ENCODE measurements at regions not wholly inside any gene's neighbourhood (a gene's known extent, or its start where the extent isn't known, plus 50 kb on each side); places are given as distances from the start of the nearest gene placed in this dataset.

DNA sequence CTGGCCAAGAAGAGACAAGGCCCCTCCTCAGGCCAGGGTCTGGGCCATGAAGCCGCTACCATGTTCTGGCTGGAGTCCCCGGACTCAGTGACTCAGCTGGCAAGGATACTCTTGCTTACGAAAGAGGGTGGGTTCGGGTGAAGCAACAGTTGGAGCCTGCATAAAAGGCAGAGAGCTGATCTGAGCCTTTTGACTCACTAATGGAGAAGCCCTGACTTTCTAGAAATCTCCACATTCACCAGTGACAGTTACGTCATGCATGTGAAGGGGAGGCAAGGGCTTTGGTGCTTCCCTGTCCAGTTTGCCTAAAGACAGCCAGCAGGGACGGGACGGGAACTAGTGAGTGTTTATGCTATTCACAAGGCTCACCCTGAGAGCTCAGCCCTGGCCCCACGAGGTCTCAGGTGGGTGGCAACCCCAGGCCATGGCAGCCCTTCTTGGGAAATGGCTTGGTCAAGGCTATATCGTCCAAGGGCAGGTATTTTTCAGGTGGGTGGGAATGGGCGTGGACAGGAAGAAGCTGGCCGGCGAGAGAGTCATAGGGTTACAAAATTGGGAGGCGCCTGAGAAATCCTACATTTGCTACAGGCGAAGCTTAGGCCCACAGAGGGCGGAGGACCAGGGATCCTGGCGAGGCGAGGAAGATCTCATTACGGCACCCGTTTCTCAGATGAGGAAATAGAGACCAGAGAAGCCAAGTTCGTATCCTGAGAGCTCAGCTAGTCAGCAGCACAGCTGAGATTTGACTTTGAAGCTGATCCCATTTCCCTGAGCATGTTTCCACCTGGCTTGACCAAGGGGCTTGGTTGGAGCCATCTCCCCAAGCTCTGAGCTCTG lies 314.6 kb downstream of the BCL11B start:
- no peak for FAIRE-seq

DNA sequence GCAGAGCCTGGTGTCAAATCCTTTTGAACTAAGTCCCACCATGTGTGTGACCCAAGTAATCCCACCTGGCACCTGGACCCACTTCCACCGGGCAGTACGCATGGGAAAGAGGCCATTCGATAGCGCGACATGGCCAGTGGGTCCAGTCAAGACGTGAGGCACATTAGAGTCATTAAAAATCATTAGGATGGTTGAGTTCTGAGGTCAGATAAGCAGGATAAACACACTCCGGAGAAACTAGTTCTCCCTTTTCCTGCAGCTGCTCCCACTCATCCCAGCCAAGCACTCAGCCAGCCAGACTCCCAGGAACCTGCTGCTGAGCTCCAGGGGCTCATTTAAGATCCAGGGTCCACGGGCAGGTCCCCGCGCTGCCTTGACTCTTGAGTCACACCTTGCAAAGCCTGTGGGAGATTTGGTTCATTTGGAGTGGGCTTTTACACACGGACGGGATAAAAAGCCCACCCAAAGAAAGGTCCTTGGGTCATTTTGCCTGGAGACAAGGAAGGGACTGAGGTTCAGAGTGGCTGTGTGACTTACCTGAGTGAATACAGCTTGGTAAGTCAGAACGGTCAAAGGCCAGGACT lies 313.9 kb downstream of the BCL11B start:
- no peak for FAIRE-seq

GRCh38 chr14:98958632-98959031 lies 313.4 kb downstream of the BCL11B start:
- no peak for FAIRE-seq

- no peak for FAIRE-seq
These were observed 312.6 kb downstream of the BCL11B start for GRCh38 chr14:98959410-98959809.

GRCh38 chr14:98959958-98960616 lies 311.9 kb downstream of the BCL11B start:
- FAIRE-seq = no peak

- no peak for FAIRE-seq
These were observed 311.4 kb downstream of the BCL11B start for GRCh38 chr14:98960617-98961013.

GRCh38 chr14:98961191-98961590 lies 310.8 kb downstream of the BCL11B start:
- FAIRE-seq = no peak

DNA sequence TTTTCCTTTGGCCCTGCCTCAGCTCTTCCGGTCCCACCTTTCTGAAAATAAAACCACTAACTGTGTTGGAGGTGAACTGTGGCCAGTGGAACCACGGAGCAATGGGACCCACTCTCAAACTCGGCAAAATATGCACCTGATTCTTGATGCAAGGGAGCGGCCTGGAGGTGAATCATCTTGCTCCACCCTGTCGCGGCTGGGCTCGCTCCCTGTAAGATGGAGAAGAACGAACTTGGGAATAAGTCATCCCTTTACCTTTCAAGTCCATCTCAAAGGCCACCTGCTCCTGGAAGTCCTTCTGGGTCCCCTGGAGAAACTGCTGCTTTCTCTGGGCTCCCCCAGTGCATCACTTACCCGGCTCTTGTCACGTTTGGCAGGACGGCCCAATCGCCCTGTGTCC lies 309.9 kb downstream of the BCL11B start:
- FAIRE-seq = no peak

DNA sequence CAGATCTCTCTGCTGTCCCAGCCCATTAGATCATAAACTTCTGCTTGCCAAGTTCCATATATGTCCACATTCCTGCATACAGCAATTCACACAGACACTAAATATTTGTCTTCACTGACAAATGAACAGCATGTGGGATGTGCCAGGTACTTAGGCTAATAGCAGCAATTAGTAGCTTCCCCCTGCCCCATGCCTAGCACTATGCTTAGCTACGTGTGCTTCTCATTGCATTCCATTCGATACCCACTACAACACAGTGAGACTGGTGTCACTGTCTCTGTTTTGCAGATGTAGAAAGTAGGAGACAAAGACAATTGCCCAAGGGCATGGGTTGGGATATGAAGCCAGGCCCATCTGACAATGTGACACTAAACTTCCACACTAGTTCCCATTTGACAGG lies 308.4 kb downstream of the BCL11B start:
- no peak for FAIRE-seq

DNA sequence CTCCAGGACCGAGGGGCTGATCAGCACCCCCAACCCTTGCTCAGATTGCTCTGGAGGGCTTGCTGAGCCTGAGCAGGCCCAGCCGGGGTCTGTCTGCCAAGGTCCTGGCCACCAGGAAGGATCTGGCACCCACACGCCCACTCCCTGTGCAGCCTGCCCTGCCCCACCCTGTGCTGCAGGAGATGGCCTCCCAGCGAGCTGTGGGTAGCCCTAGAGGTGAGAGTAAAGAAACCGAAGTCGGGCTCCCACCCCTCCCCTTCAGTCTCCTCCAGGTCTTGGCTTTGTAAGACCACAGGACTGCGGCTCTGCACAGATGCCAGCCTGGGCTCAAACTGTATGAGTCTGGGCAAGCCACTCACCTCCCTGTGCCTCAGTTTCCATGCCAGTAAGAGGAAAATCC lies 307.8 kb downstream of the BCL11B start:
- no peak for FAIRE-seq

GRCh38 chr14:98965076-98965475 lies 306.9 kb downstream of the BCL11B start:
- no peak for FAIRE-seq

- FAIRE-seq = no peak
These were observed 306.0 kb downstream of the BCL11B start for GRCh38 chr14:98966016-98966415.

- FAIRE-seq = no peak
These were observed 305.4 kb downstream of the BCL11B start for GRCh38 chr14:98966475-98967162.

GRCh38 chr14:98974113-98974512 lies 297.9 kb downstream of the BCL11B start:
- FAIRE-seq = no peak

DNA sequence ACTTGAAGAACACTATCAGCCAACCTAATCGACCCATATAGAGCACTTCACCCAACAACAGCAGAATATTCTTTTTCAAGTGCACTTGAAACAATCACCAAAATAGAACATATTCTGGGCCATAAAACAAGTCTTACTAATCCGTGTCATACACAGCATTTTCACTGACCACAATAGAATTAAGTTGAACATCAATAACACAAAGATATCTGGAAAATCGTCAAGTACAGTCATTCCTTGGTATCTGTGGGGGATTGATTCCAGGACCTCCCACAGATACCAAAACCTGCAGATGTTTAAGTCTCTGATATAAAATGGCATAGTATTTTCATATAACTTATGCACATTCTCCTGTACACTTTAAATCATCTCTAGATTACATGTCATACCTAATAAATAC lies 295.7 kb downstream of the BCL11B start:
- FAIRE-seq = no peak

DNA sequence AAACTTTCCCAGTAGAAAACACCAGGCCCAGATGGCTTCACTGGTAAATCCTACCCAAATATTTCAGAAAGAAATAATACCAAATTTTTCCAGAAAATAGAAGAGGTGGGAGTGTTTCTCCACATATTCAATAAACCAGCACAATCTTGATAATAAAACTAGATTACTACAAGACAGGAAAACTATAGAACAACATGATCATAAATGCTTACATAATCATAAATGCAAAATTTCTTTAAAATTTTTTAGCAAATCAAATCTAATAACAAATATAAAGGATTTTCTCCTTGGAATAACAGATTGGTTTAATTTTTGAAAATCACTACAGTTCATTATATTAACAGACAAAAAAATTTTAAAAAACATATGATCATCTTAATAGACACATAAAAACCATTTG lies 294.5 kb downstream of the BCL11B start:
- FAIRE-seq = no peak

- no peak for FAIRE-seq
These were observed 289.0 kb downstream of the BCL11B start for GRCh38 chr14:98982986-98983385.

GRCh38 chr14:98984027-98984718 lies 287.8 kb downstream of the BCL11B start:
- FAIRE-seq = no peak

DNA sequence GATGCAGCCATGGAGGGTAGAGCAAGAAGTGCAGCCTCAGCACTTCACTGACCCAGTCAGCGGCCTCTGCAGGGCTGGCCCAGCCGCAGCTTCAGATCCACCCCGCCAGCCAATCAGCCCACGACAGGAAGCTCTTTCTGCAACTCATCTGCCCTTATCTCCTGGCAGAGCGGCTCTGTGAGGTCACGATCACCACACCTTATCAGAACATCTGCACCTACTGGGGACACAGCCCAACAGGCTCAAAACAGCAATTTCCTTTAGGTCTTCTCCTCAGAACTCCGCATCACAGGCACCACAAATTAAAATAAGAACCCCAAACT lies 287.3 kb downstream of the BCL11B start:
- FAIRE-seq = no peak

- no peak for FAIRE-seq
These were observed 278.2 kb downstream of the BCL11B start for GRCh38 chr14:98993818-98994217.

DNA sequence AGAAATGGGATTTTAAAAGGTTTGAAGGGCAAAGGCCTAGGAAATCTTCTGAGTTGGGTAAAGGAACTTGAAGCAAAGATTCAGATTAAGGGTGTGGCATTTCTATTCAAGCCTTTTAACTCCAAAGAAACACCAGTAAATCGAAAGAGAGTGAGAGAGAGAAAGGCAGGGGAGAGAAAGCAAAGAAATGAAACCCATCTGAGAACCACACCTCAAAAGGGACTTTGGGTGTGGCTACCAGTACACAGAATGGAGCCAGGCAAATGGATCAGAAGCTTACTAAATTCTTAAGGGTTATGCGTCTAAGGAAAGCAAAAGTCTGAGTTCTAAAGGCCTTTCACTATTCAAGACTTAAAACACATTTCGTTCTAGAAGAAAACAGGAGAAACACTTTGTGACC lies 277.4 kb downstream of the BCL11B start:
- no peak for FAIRE-seq

GRCh38 chr14:98997526-98998205 lies 274.3 kb downstream of the BCL11B start:
- FAIRE-seq = no peak

DNA sequence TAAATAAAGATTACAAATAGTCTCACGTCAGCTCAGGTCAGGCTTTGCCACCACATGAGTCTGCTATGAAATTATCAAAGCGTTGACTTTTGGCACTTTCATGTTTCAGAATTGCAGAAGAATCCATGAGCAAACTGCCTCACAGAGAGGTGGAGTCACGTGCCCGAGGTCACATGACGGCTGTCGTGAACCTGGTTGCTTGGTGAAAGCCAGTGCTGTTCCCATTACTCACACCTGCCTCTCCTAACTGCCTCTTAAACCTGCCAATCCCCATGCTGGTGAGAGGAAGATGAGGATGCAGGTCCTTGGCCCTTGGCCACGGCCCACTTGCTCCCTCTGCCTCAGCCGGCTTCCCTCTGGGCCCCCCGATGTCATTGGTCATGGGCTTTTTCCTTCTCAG lies 272.7 kb downstream of the BCL11B start:
- no peak for FAIRE-seq

All from G401.6 (cell line).